SW 1271 (cell line): ENCODE measurements at regions not wholly inside any gene's neighbourhood (a gene's known extent, or its start where the extent isn't known, plus 50 kb on each side); places are given as distances from the start of the nearest gene placed in this dataset.
"Not testable (repeated sequence)": the region's sequence is repeated elsewhere in the genome, so short reads cannot be mapped to it uniquely, and the experiment has no call there.

Source experiments
- DNase-seq, 2 experiments: peaks; one replicate each; lab custom pipeline; 2025; lab: John Stamatoyannopoulos, UW

GRCh38 chr18:76307293-76307690 is 187.8 kb downstream of the ZNF516 start:
- no peak for DNase-seq

- no peak for DNase-seq
Observed at GRCh38 chr18:76306685-76307292, 188.3 kb downstream of the ZNF516 start.

- DNase-seq = no peak
Observed at GRCh38 chr18:76285866-76286265, 209.2 kb downstream of the ZNF516 start.

GRCh38 chr18:76281565-76281964 is 213.5 kb downstream of the ZNF516 start:
- no peak for DNase-seq

- no peak for DNase-seq
Observed at GRCh38 chr18:76277801-76278200, 217.2 kb downstream of the ZNF516 start.

GRCh38 chr18:76275727-76276313 is 219.2 kb downstream of the ZNF516 start:
- no peak for DNase-seq

- DNase-seq = no peak
Observed at GRCh38 chr18:76274468-76275289, 220.4 kb downstream of the ZNF516 start.

GRCh38 chr18:76273956-76274355 is 221.1 kb downstream of the ZNF516 start:
- no peak for DNase-seq

GRCh38 chr18:76273036-76273545 is 222.0 kb downstream of the ZNF516 start:
- DNase-seq = no peak

- DNase-seq = not testable (repeated sequence)
Observed at GRCh38 chr18:76267423-76267822, 227.6 kb downstream of the ZNF516 start.

GRCh38 chr18:76266236-76266991 is 228.6 kb downstream of the ZNF516 start:
- DNase-seq = no peak

- DNase-seq = no peak
Observed at GRCh38 chr18:76265497-76266235, 229.4 kb downstream of the ZNF516 start.

GRCh38 chr18:76264876-76265250 is 230.2 kb downstream of the ZNF516 start:
- DNase-seq = no peak

- DNase-seq = no peak
Observed at GRCh38 chr18:76264198-76264875, 230.7 kb downstream of the ZNF516 start.

- DNase-seq = no peak
Observed at GRCh38 chr18:76263046-76264005, 231.7 kb downstream of the ZNF516 start.

- no peak for DNase-seq
Observed at GRCh38 chr18:76260941-76261472, 234.0 kb downstream of the ZNF516 start.

- DNase-seq = no peak
Observed at GRCh38 chr18:76259711-76260110, 235.3 kb downstream of the ZNF516 start.

- DNase-seq = no peak
Observed at GRCh38 chr18:76259096-76259495, 235.9 kb downstream of the ZNF516 start.

- no peak for DNase-seq
Observed at GRCh38 chr18:76258209-76258608, 236.8 kb downstream of the ZNF516 start.
